ENCODE measurements at regions not wholly inside any gene's neighbourhood (a gene's known extent, or its start where the extent isn't known, plus 50 kb on each side); places are given as distances from the start of the nearest gene placed in this dataset.

GRCh38 chr1:199843861-199844260 is 183.6 kb upstream of the NR5A2 start:
- no peaks in the 10 kb centered on the region for H3K27me3 ChIP-seq (ENCODE audit: insufficient read depth, low read depth)
- TF ChIP-seq CTCF (conservative IDR thresholded peaks at IDR 0.05; ENCODE audit: low read depth, low read length), result no peak
- H4K20me1 ChIP-seq (ENCODE audit: insufficient read depth), result no peaks in the 10 kb centered on the region
- H3K4me3 ChIP-seq (IDR thresholded peaks at IDR 0.05; ENCODE audit: insufficient read depth, low read depth, low read length), result no peak overlapping the region
- H2AFZ ChIP-seq (ENCODE audit: low read depth), result no peak overlapping the region
- no peak overlapping the region for H3K9ac ChIP-seq
- H3K4me2 ChIP-seq, result no peak overlapping the region
- H3K79me2 ChIP-seq (ENCODE audit: insufficient read depth, low read depth), result no peaks in the 10 kb centered on the region
- no peak overlapping the region for H3K27ac ChIP-seq
- H3K36me3 ChIP-seq (ENCODE audit: insufficient read depth), result no peaks in the 10 kb centered on the region
- no peaks in the 10 kb centered on the region for H3K4me1 ChIP-seq (ENCODE audit: low read depth, poor library complexity, severe bottlenecking)

DNA sequence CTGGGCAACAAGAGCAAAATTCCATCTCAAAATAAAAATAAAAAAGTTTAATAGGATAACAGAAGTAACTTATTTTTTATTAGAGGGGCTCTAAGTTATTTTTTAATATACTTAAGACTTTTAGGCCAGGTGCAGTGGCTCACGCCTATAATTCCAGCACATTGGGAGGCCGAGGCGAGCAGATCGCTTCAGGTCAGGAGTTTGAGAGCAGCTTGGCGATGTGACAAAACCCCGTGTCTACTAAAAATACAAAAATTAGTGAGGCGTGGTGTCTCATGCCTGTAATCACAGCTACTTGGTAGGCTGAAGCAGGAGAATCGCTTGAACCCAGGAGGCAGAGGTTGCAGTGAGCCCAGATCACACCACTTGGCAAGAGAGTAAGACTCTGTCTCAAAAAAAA is 180.5 kb upstream of the NR5A2 start:
- no peak overlapping the region for H3K4me3 ChIP-seq (IDR thresholded peaks at IDR 0.05; ENCODE audit: insufficient read depth, low read depth, low read length)
- H3K27me3 ChIP-seq (ENCODE audit: insufficient read depth, low read depth), result no peaks in the 10 kb centered on the region
- H3K36me3 ChIP-seq (ENCODE audit: insufficient read depth), result no peaks in the 10 kb centered on the region
- no peak for TF ChIP-seq CTCF (conservative IDR thresholded peaks at IDR 0.05; ENCODE audit: low read depth, low read length)
- H3K4me2 ChIP-seq, result no peak overlapping the region
- H3K4me1 ChIP-seq (ENCODE audit: low read depth, poor library complexity, severe bottlenecking), result no peaks in the 10 kb centered on the region
- H3K79me2 ChIP-seq (ENCODE audit: insufficient read depth, low read depth), result no peaks in the 10 kb centered on the region
- H3K9ac ChIP-seq, result no peak overlapping the region
- no peak overlapping the region for H2AFZ ChIP-seq (ENCODE audit: low read depth)
- H4K20me1 ChIP-seq (ENCODE audit: insufficient read depth), result no peaks in the 10 kb centered on the region
- no peak overlapping the region for H3K27ac ChIP-seq

GRCh38 chr1:199851439-199852140 is 175.9 kb upstream of the NR5A2 start:
- no peak overlapping the region for H2AFZ ChIP-seq (ENCODE audit: low read depth)
- H3K4me3 ChIP-seq (IDR thresholded peaks at IDR 0.05; ENCODE audit: insufficient read depth, low read depth, low read length), result no peak overlapping the region
- H3K36me3 ChIP-seq (ENCODE audit: insufficient read depth), result no peaks in the 10 kb centered on the region
- no peak overlapping the region for H3K4me2 ChIP-seq
- no peaks in the 10 kb centered on the region for H3K4me1 ChIP-seq (ENCODE audit: low read depth, poor library complexity, severe bottlenecking)
- no peaks in the 10 kb centered on the region for H4K20me1 ChIP-seq (ENCODE audit: insufficient read depth)
- H3K9ac ChIP-seq, result no peak overlapping the region
- no peaks in the 10 kb centered on the region for H3K79me2 ChIP-seq (ENCODE audit: insufficient read depth, low read depth)
- H3K27me3 ChIP-seq (ENCODE audit: insufficient read depth, low read depth), result no peaks in the 10 kb centered on the region
- no peak for TF ChIP-seq CTCF (conservative IDR thresholded peaks at IDR 0.05; ENCODE audit: low read depth, low read length)
- H3K27ac ChIP-seq, result no peak overlapping the region

DNA sequence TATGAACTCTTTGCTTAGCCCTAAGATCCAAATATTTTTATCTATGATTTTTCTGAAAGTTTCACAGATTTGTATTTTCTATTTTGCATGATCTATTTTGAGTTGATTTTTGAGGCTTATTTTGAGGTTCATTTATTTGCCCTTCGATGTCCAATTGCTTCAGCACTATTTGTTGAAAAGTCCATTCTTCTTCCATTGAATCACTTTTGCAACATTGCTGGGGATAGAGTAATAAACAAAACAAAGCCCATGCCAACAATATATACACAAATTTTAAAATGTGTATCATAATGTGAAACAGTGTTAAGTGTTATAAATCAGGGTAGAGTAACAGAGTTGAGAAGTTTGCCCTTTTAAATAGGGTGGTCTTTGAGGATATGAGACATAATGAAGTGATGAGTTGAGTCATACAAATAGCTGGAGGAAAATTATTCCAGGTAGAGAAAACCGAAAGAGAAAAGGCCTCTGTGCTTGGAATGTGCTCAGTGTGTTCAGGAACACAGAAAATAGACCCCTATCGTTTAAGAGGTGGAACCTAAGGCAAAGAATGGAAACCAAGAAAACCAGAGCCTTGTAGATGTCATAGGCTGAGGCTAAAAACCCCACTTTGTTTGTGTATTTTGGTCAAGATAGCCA is 172.7 kb upstream of the NR5A2 start:
- H3K9ac ChIP-seq, result no peak overlapping the region
- no peaks in the 10 kb centered on the region for H3K79me2 ChIP-seq (ENCODE audit: insufficient read depth, low read depth)
- H3K27me3 ChIP-seq (ENCODE audit: insufficient read depth, low read depth), result no peaks in the 10 kb centered on the region
- H3K36me3 ChIP-seq (ENCODE audit: insufficient read depth), result no peaks in the 10 kb centered on the region
- H3K4me2 ChIP-seq, result no peak overlapping the region
- no peaks in the 10 kb centered on the region for H3K4me1 ChIP-seq (ENCODE audit: low read depth, poor library complexity, severe bottlenecking)
- no peak overlapping the region for H2AFZ ChIP-seq (ENCODE audit: low read depth)
- TF ChIP-seq CTCF (conservative IDR thresholded peaks at IDR 0.05; ENCODE audit: low read depth, low read length), result no peak
- H3K27ac ChIP-seq, result no peak overlapping the region
- no peaks in the 10 kb centered on the region for H4K20me1 ChIP-seq (ENCODE audit: insufficient read depth)
- H3K4me3 ChIP-seq (IDR thresholded peaks at IDR 0.05; ENCODE audit: insufficient read depth, low read depth, low read length), result no peak overlapping the region
